RPMI8226 (cell line): ENCODE measurements at regions not wholly inside any gene's neighbourhood (a gene's known extent, or its start where the extent isn't known, plus 50 kb on each side); places are given as distances from the start of the nearest gene placed in this dataset.
"Not testable (repeated sequence)": the region's sequence is repeated elsewhere in the genome, so short reads cannot be mapped to it uniquely, and the experiment has no call there.

ENCODE experiments used
- DNase-seq: peaks from one replicate; pipeline ENCODE4 v3.0.0-alpha.2; 2015

DNA sequence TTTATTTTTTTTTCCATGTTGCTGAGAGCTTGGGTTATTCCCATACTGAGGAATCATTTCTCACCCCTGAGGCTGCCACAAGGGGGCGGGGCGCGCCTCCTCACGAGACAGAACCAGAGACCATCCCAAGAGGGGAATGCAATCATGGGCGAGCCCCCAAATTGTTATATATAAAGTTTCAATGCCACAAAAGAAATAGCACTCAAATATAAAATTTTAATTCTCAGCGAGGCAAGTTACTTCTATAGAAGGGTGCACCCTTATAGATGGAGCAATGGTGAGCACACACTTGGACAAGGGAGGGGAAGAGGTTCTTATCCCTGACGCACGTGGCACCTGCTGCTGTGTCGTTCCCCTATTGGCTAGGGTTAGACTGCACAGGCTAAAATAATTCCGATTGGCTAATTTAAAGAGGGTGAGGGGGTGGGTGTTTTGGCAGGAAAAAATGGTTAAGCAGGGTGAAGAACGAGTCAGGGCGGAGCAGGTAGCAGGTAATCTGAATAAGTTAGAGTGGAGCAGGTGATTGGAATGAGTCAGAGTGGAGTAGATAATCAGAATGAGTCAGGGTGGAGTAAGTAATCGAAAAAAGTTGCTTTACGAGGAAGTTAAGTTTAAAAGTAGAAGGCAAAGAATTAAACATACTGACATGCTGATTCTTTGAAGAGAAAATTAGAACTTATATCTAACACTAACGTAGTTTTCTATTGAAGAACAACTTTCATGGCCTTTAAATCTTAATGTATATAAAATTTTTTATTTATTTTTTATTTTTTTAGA lies 177.5 kb downstream of the MTCL1 start:
- peak; percentile 15 for DNase-seq

DNA sequence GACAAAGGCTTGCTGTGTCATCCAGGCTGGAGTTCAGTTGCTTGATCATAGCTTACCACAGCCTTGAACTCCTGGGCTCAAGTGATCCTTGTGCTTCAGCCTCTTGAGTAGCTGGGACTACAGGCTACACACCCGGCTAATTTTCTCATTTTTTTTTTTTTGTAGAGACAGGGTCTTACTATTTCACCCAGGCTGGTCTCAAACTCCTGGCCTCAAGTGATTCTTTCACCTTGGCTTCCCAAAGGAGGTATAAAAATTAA lies 178.0 kb downstream of the MTCL1 start:
- DNase-seq: no peak

DNA sequence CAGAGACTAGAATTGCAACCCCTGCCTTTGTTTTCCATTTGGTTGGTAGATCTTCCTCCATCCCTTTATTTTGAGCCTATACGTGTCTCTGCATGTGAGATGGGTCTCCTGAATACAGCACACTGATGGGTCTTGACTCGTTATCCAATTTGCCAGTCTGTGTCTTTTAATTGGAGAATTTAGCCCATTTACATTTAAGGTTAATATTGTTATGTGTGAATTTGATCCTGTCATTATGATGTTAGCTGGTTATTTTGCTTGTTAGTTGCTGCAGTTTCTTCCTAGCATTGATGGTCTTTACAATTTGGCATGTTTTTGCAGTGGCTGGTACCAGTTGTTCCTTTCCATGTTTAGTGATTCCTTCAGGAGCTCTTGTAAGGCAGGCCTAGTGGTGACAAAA lies 182.5 kb downstream of the MTCL1 start:
- DNase-seq: not testable (repeated sequence)

DNA sequence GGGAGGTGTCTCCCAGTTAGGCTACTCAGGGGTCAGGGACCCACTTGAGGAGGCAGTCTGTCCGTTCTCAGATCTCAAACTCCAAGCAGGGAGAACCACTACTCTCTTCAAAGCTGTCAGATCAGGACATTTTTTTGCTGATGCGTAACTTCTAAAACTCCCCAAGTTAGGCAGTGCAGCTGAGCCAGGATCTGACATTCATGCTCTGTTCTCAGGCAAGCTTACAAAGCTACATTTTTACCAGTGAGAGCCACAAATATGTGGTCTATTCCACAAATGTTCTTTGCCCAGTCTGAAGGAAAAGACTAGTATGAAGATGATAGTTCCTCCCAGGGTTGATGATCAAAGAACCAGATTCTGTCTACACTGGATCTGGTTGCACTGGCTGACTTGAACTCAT lies 184.1 kb downstream of the MTCL1 start:
- DNase-seq: no peak

DNA sequence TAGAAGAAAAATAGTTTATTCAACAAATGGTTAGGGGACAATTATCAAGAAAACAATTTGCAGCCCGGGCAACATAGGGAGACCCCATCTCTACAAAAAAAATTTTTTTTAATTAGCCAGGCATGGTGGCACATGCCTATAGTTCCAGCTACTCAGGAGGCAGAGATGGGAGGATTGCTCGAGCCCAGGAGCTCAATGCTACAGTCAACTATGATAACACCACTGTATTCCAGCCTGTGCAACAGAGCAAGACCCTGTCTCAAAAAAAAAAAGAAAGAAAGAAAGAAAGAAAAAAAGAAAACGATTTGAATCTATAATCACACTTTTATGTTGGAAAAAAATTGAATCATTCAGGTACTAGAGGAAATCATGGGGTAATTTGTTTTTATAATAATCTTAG lies 185.1 kb downstream of the MTCL1 start:
- not testable (repeated sequence) for DNase-seq

DNA sequence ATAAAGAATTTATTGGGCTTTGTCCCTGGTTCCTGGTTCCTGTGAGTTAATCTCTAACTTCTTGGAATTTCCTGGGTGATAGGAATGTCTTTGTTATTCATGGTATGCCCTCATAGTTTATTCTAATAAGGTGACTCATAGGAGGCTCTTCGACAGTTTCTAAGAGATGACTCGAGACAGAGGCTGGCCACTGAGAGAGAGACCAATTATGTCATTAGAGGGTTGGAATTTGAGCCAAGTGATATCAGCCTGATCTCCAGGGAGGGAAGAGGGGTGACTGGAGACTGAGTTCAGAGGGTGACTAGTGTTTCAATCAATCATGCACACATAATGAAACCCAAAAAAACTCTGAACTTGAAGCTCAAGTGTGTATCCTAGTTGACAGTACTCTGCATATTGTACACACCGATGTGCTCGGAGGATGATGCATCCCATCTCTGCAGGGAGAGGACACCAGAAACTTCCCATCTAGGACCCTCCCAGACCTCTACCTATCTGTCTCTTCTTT lies 185.7 kb downstream of the MTCL1 start:
- no peak for DNase-seq

DNA sequence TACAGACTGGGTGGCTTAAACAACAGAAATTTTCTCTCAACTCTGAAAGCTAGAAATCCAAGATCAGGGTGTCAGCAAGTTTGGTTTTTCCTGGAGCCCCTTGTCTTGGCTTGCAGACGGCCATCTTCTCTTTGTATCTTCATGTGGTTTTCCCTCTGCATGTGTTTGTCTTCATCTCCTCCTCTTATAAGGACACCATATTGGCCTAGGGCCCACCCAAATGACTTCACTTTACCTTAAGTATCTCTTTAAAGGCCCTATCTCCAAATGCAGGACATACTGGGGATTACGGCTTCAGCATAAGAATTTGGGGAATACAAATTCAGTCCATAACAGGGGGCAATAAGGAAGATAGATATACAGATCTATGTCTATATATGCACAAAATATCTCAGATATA lies 187.9 kb downstream of the MTCL1 start:
- DNase-seq: no peak

DNA sequence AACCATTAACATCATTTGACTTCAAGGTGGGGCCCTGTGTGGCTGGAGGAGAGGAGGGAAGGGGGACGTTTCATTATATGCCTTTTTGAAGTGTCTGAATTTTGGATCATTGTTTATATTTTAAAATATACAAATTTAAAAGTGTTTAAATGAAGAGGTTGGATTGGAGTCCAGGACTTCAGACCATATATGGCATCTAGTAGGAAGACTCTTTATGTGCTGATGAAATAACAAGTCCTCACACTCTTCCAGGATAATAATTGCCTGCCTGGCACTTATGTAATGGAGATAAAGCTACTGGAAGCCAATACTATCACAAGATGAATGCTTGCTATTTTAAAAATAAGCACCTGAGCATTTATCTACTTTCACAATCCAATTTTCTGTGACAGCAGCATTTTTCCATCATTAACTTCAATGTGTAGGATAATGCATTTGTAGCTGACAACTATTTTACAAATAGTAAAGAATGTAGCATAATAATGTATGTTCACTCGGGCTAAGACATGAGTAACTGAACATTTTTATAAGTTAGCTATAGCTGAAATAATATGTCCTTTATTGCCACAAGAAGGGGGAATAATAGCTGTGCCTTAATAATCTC lies 188.4 kb downstream of the MTCL1 start:
- DNase-seq: no peak

DNA sequence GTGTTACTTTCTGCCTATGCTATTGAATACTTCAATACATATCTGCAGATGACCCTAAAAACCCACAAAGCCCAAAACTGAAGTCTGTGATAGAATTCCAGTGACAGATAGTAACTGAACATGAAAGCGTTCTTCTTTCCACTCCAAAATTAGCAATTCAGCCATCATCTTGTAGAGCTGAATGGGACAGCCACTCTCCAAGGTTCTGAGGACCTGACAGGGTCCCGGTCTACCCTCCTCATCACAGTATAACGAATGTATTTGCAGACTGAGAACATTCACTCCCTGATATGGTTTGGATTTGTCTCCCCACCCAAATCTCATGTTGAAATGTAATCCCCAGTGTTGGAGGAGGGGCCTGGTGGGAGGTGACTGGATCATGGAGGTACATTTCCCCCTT lies 189.5 kb downstream of the MTCL1 start:
- DNase-seq: no peak

DNA sequence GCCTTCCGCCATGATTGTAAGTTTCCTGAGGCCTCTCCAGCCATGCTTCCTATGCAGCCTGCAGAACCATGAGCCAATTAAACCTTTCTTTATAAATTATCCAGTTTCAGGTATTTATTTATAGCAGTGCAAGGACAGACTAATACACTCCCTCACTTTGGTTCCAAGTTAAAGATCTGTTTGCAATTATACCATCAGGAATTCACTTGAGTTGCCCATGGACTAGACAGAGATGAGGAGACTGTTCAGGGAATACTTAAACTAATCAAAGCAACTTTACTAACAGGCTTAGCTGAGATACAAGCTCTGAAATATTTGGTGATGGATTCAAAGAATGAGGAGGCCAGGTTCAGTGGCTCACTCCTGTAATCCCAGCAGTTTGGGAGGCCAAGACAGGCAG lies 190.0 kb downstream of the MTCL1 start:
- DNase-seq: no peak

DNA sequence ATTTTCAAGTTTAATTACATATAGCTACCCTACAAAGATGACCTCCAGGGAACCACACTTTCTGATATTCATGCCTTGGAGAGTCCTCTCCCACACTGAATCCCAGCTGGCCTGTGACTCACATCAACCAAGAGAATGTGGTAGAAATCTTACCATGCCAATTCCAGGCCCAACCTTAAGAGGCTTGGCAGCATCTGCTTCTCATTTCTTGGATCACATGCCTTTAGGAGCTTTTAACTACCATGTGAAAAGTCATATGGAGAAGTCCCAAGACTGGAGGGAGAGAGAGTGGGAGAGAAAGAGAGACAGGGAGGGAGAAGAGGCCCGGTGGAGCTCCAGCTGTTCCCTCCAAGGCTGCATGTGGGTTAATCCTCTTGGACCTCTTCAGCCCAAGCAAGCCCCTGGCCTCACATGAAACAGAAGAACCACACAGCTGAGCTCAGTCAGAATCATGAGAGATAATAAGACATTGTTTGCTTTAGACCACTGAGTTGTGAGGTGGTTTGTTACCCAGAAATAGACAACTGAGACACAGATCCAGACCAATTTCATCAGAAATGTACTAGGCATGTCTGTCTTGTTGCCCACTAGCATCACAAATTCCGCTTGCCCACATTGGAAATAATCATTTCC lies 190.7 kb downstream of the MTCL1 start:
- no peak for DNase-seq

DNA sequence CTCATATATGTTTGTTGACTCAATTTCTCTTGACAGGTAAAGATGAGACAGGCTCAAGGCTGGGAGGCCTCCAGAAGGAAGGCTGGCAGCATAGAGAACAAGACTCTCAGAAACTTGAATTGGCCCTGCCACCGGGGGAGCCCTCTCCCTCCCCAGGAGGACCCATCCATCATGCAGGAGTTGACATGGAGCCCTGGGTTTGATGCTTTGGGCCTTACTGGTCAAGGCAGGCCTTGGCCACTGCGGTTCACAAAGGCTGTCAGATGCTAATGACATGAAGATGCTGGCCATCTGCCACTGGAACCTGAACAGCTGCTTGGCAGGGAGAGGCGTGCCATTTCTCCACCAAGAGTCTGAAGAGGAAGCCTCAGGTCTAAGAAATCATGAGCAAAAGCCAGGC lies 193.6 kb downstream of the MTCL1 start:
- no peak for DNase-seq

DNA sequence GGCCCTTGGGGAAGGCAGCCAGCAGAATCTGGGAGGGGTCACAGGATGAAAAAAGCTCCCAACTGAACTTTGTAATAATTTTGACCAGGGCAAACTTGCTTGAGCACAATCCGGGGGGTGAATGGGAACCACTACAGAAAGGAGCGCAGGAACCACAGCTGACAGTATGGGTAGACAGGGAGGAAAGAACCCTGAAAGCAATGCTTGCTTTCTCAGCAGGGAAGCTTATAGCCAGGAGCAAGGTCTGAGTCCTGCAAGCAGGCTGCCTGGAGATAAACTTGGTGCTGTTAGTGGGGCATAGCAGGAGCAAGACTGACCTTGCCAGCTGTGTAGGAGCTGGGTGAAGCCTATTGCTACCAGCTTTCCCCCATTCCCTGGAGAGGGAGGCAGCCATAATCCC lies 195.2 kb downstream of the MTCL1 start:
- DNase-seq: no peak

DNA sequence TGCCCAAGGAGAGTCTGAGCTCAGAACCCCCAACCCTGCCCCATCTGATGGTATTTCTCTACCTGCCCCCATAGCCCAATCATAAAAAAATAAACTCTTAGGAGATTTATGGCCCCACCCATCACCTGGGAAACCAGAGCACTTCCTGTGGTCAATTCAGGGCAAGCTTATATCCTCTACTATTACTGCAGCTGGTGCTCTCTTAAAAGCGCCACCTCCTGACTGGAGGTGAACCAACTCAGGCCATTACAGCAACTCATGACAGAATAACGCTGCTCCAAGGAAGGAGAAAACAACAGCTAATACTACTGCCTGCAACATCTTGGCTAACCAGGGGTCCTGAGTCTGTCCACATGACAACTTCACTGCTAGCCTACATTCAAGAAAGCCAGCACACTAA lies 195.7 kb downstream of the MTCL1 start:
- no peak for DNase-seq

DNA sequence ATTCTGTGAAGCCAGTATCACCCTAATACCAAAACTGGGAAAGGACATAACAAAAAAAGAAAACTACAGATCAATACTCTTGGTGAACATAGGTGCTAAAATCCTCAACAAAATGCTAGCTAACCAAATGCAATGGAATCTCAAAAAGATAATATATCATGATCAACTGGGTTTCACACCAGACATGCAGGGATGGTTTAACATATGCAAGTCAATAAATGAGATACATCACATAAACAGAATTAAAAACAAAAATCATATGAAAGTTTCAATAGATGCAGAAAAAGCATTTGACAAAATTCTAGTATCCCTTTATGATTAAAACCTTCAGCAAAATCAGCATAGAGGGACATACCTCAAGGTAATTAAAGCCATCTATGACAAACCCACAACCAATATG lies 198.2 kb upstream of the NDUFV2 start:
- DNase-seq: no peak

DNA sequence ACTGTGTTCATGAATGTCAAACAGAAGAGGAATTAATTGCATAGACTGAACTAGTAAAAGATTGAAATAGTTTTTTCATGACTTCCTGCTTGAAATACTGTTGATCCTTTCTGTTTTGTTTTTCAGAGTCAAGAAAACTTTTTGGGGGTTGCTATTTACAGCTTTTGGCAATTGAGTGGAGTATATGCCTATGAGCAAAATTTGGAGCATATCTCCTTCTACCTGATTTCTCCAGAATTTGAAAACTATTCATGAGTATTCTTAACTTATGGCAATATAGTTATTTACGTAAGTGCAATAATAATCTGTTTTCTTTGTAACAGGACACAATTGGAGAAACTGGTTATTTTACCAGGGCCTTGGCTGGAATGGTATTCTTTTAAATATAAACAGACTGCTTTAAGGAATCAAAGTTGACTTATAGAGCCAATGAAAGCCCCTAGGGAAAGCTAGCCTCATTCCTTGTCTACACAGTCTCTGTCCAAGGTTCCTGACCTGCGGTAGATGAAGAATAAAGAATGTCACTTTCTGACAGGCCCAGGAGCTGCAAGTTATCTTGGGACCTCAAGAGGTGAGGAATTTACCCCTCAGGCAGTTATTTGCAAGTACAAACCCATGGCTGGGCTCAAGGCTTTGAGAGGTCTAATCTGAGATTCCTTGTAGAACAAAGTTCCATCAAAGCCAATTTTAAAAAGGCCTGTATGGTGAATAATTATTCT lies 193.5 kb upstream of the NDUFV2 start:
- no peak for DNase-seq

DNA sequence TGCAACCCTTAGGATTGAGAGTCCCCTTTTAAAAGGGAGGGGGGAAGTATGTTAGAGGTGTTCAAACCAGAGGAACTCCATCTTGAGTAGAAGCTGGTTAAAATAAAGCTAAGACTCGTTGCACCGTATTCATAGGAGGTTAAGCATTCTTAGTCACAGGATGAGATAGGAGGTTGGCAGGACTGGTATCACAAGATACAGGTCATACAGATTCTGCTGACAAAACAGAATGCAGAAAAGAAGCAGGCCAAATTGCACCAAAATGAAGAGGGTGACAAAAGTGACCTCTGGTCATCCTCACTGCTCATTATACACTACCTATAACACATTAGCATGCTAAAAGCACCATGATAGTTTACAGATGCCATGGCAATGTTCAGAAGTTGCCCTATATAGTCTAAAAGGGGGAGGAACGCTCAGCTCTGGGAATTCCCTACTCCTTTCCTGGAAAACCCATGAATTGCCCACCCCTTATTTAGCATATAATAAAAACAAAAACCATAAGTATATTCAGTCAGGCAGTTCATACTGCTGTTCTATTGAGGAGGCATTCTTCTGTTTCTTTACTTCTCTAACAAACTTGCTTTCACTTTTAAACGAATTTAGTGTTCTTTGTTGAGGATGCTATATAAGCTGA lies 192.2 kb upstream of the NDUFV2 start:
- no peak for DNase-seq

DNA sequence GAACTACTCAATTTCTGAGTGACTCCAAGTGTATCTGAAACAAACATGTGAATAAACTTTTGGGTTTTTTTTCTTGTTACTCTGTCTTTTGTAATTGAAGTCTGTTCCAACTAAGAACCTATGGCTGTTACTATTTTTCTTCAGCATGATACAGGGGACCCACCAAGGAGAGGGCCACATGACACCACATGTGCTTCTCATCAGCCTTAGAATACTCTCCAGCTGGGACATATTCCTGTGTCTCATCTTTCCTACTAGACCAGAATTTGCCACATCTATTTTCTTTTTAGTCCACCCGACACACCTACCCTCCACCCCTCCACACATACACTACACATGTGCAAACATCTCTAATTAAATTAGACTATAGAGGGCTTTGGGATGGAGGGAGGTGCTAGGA lies 191.7 kb upstream of the NDUFV2 start:
- DNase-seq: no peak

DNA sequence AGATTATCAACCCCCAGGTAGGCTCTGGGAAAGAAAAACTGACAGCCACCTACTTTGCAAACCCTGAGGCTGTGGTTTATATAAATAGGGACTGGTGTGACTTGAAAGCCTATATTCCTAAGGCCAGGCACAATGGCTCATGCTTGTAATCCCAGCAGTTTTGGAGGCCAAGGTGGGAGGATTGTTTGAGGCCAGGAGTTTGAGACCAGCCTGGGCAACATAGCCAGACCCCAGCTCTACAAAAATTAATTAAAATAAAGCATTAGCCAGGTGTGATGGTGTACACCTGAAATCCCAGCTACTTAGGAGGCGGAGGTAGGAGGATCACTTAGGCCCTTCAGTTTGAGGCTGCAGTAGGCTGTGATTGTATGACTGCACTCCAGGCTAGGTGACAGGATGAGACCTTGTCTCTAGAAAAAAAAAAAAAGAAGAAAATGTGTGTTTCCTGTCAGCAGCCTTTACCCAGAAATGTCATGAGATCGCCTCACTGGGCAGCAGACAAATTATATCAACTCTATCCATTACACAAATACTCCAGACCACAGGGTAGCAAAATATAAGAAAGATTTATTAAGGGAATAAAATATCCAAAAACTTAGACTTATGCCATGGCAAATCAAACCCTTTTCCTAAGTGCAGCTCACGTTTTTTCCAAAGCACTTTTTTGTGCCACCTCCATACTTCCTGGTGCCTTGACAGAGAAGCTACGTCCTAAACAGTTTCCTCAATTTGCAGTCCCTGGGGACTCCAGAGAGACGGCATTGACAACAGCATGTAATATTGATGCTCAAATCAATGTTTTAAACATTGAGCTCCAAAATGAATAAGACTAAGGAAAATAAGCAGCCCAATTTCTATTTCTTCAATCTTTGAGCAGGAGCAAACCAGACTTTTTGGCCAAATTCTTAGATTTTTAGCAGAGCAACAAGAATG lies 190.8 kb upstream of the NDUFV2 start:
- no peak for DNase-seq

DNA sequence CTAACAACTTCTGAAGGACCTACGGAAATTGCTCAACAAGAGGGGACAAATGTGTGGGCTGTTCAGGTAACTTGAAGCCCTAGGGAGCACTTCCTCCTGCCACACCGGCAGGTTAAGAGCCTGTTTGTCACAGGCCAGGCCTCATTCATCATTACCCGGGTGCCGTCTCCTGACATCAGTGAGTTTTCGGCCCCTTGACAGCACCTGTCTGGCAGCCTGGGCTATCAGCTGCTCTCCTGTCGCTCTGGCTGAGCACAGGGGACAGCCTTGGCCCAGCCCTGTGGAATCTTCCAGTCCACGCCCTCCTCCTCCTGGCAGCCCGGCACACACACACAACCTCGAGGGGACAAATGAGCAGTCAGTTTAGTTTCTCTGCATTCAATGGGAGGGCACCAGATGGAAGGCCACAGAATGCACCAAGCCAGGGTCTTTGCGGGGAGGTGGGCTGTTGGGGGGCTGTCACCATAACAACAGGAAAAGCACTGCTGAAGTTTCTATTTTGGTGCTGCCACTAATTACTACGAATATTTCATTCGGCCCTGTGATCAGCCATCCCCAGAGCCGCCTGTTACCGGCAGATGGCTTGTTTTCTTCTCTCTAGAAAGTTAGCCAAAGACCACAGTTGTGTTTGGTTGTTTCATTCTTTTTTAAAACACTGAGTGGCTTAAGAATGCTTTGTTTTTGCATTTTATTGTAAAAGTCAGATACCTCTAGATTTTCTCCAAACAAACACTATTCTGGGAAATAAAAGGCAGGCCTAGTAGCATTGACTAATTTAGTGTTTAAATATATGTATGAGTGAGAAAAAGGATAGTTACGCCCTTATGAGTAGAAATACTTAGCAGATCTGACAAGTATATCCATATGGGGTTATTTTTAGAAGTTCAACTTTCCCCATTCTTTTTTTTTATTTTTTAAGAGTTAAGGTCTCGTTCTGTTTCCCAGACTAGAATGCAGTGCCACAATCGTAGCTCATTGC lies 189.9 kb upstream of the NDUFV2 start:
- DNase-seq: no peak
